ENCODE measurements at regions not wholly inside any gene's neighbourhood (a gene's known extent, or its start where the extent isn't known, plus 50 kb on each side); places are given as distances from the start of the nearest gene placed in this dataset.
"Not testable (repeated sequence)": the region's sequence is repeated elsewhere in the genome, so short reads cannot be mapped to it uniquely, and the experiment has no call there.

GRCh38 chr9:109994141-109994540, 213.8 kb downstream of the C9orf152 start (continued):
- TF ChIP-seq TSHZ2 (CRISPR knock-in tag; IDR thresholded peaks at IDR 0.05), result no peak
- TF ChIP-seq ARNTL (CRISPR knock-in tag; IDR thresholded peaks at IDR 0.05; ENCODE audit: borderline replicate concordance, low read depth), result no peak
- TF ChIP-seq BACH2 (CRISPR knock-in tag; IDR thresholded peaks at IDR 0.05; ENCODE audit: borderline replicate concordance), result no peak
- no peak for TF ChIP-seq PPARA (CRISPR knock-in tag; IDR thresholded peaks at IDR 0.05; ENCODE audit: borderline replicate concordance)
- TF ChIP-seq TCF4 (CRISPR knock-in tag; IDR thresholded peaks at IDR 0.05; ENCODE audit: borderline replicate concordance), result no peak
- TF ChIP-seq CREB5 (CRISPR knock-in tag; IDR thresholded peaks at IDR 0.05; ENCODE audit: low read depth), result no peak
- TF ChIP-seq ZC3H10 (CRISPR knock-in tag; IDR thresholded peaks at IDR 0.05), result no peak
- TF ChIP-seq ZFP3 (CRISPR knock-in tag; IDR thresholded peaks at IDR 0.05), result no peak
- no peak for TF ChIP-seq ISL1 (CRISPR knock-in tag; IDR thresholded peaks at IDR 0.05)
- TF ChIP-seq GLIS3 (CRISPR knock-in tag; IDR thresholded peaks at IDR 0.05), result no peak

GRCh38 chr9:109996936-109997580, 210.9 kb downstream of the C9orf152 start:
- TF ChIP-seq ZNF565 (CRISPR knock-in tag; conservative IDR thresholded peaks at IDR 0.05; ENCODE audit: low read depth), result no peak
- ATAC-seq, result no peak

- no peak for ATAC-seq
- TF ChIP-seq TOX (CRISPR knock-in tag; IDR thresholded peaks at IDR 0.05; ENCODE audit: borderline replicate concordance), result no peak
- no peak for TF ChIP-seq TSHZ2 (CRISPR knock-in tag; IDR thresholded peaks at IDR 0.05)
- no peak for TF ChIP-seq CSRNP3 (CRISPR knock-in tag; IDR thresholded peaks at IDR 0.05)
- no peak for TF ChIP-seq TCF4 (CRISPR knock-in tag; IDR thresholded peaks at IDR 0.05; ENCODE audit: borderline replicate concordance)
- TF ChIP-seq OSR1 (CRISPR knock-in tag; IDR thresholded peaks at IDR 0.05), result no peak
- TF ChIP-seq ZNF70 (CRISPR knock-in tag; IDR thresholded peaks at IDR 0.05), result no peak
- no peak for TF ChIP-seq SNAI2 (CRISPR knock-in tag; IDR thresholded peaks at IDR 0.05)
- no peak for TF ChIP-seq GLIS3 (CRISPR knock-in tag; IDR thresholded peaks at IDR 0.05)
- TF ChIP-seq PPARA (CRISPR knock-in tag; IDR thresholded peaks at IDR 0.05; ENCODE audit: borderline replicate concordance), result no peak
- no peak for TF ChIP-seq ZC3H10 (CRISPR knock-in tag; IDR thresholded peaks at IDR 0.05)
- no peak for TF ChIP-seq ZNF565 (CRISPR knock-in tag; conservative IDR thresholded peaks at IDR 0.05; ENCODE audit: low read depth)
- TF ChIP-seq ZNF8 (CRISPR knock-in tag; IDR thresholded peaks at IDR 0.05), result no peak
- TF ChIP-seq CSDC2 (CRISPR knock-in tag; IDR thresholded peaks at IDR 0.05), result no peak
- no peak for TF ChIP-seq ISL1 (CRISPR knock-in tag; IDR thresholded peaks at IDR 0.05)
- no peak for TF ChIP-seq ZFP30 (CRISPR knock-in tag; IDR thresholded peaks at IDR 0.05)
Observed at GRCh38 chr9:109997682-109998081, 210.3 kb downstream of the C9orf152 start.

GRCh38 chr9:110005521-110005920, 202.4 kb downstream of the C9orf152 start:
- ATAC-seq, result not testable (repeated sequence)
